ENCODE measurements at regions not wholly inside any gene's neighbourhood (a gene's known extent, or its start where the extent isn't known, plus 50 kb on each side); places are given as distances from the start of the nearest gene placed in this dataset.
"Not testable (repeated sequence)": the region's sequence is repeated elsewhere in the genome, so short reads cannot be mapped to it uniquely, and the experiment has no call there.

GRCh38 chr2:76008001-76008702 is 297.4 kb upstream of the GCFC2 start:
- Histone ChIP-seq H3K27ac (no peak overlapping the region), H3K4me3 (ENCODE audit: low read depth, low read length) (no peak overlapping the region), H3K36me3 (no peaks in the 10 kb centered on the region), H3K9me3 (ENCODE audit: severe bottlenecking) (no peaks in the 10 kb centered on the region), H3K27me3 (ENCODE audit: insufficient read depth, low read depth, severe bottlenecking) (no peaks in the 10 kb centered on the region)
- no peak for TF ChIP-seq CTCF (IDR thresholded peaks at IDR 0.05; ENCODE audit: low read depth, low read length)
- DNase-seq, result peak; percentile 59

- no peak overlapping the region for H3K4me3 ChIP-seq (ENCODE audit: low read depth, low read length)
- TF ChIP-seq CTCF (IDR thresholded peaks at IDR 0.05; ENCODE audit: low read depth, low read length), result no peak
- no peaks in the 10 kb centered on the region for H3K9me3 ChIP-seq (ENCODE audit: severe bottlenecking)
- no peaks in the 10 kb centered on the region for H3K27me3 ChIP-seq (ENCODE audit: insufficient read depth, low read depth, severe bottlenecking)
- no peak overlapping the region for H3K27ac ChIP-seq
- no peaks in the 10 kb centered on the region for H3K36me3 ChIP-seq
- no peak for DNase-seq
Measured at GRCh38 chr2:76000425-76000824, 289.7 kb upstream of the GCFC2 start.

- DNase-seq, result no peak
- Histone ChIP-seq H3K9me3 (ENCODE audit: severe bottlenecking) (peaks cover 3% of the 10 kb centered on the region), H3K27me3 (ENCODE audit: insufficient read depth, low read depth, severe bottlenecking) (no peaks in the 10 kb centered on the region), H3K36me3 (no peaks in the 10 kb centered on the region), H3K4me3 (ENCODE audit: low read depth, low read length) (no peak overlapping the region), H3K27ac (no peak overlapping the region)
- no peak for TF ChIP-seq CTCF (IDR thresholded peaks at IDR 0.05; ENCODE audit: low read depth, low read length)
Measured at GRCh38 chr2:75998451-75998850, 287.7 kb upstream of the GCFC2 start.

- H3K9me3 ChIP-seq (ENCODE audit: severe bottlenecking), result peaks cover 3% of the 10 kb centered on the region
- TF ChIP-seq CTCF (IDR thresholded peaks at IDR 0.05; ENCODE audit: low read depth, low read length), result peak; percentile 37; the same call in 1 of the 2 replicates
- H3K36me3 ChIP-seq, result no peaks in the 10 kb centered on the region
- no peaks in the 10 kb centered on the region for H3K27me3 ChIP-seq (ENCODE audit: insufficient read depth, low read depth, severe bottlenecking)
- peak; percentile 31 for DNase-seq
- H3K27ac ChIP-seq, result no peak overlapping the region
- H3K4me3 ChIP-seq (ENCODE audit: low read depth, low read length), result no peak overlapping the region
Measured at GRCh38 chr2:75994759-75995158, 284.0 kb upstream of the GCFC2 start.

GRCh38 chr2:75988622-75989021 is 277.9 kb upstream of the GCFC2 start:
- H3K27ac ChIP-seq; DNase-seq; H3K27me3 ChIP-seq (ENCODE audit: insufficient read depth, low read depth, severe bottlenecking); H3K9me3 ChIP-seq (ENCODE audit: severe bottlenecking); H3K36me3 ChIP-seq; H3K4me3 ChIP-seq (ENCODE audit: low read depth, low read length): not testable (repeated sequence)

GRCh38 chr2:75986617-75987016 is 275.9 kb upstream of the GCFC2 start:
- Histone ChIP-seq H3K36me3 (no peaks in the 10 kb centered on the region), H3K27ac (no peak overlapping the region), H3K27me3 (ENCODE audit: insufficient read depth, low read depth, severe bottlenecking) (no peaks in the 10 kb centered on the region), H3K9me3 (ENCODE audit: severe bottlenecking) (no peaks in the 10 kb centered on the region), H3K4me3 (ENCODE audit: low read depth, low read length) (no peak overlapping the region)
- no peak for TF ChIP-seq CTCF (IDR thresholded peaks at IDR 0.05; ENCODE audit: low read depth, low read length)
- no peak for DNase-seq
